PFSK-1 (cell line): ENCODE measurements at regions not wholly inside any gene's neighbourhood (a gene's known extent, or its start where the extent isn't known, plus 50 kb on each side); places are given as distances from the start of the nearest gene placed in this dataset.

Experiments
- FOXP2 ChIP-seq: optimal IDR thresholded peaks from 2 replicates; pipeline ENCODE3; 2011; ENCODE audit warnings: borderline replicate concordance, control low read depth, inconsistent platforms; ENCODE audit not compliant: insufficient read depth; ENCODE audit errors: extremely low read length, extremely low read depth
- POLR2AphosphoS5 ChIP-seq: IDR thresholded peaks from 2 replicates; pipeline ENCODE4 v1.6.1; 2012; ENCODE audit warnings: low read depth, mild to moderate bottlenecking, control low read depth, low read length, moderate library complexity
- REST ChIP-seq, 2 experiments: IDR thresholded peaks; 2 replicates each; pipeline versions ENCODE4 v1.6.1 to v1.8.0; 2011 to 2012; ENCODE audit warnings: low read depth in 2 of 2, low read length in 2 of 2, control low read depth in 1 of 2, inconsistent platforms in 1 of 2, mild to moderate bottlenecking in 1 of 2, moderate library complexity in 1 of 2; ENCODE audit not compliant: insufficient read depth in 1 of 2
- SIN3A ChIP-seq: IDR thresholded peaks from 2 replicates; pipeline ENCODE4 v1.6.1; 2012; ENCODE audit warnings: mild to moderate bottlenecking, low read length, moderate library complexity, borderline replicate concordance; ENCODE audit not compliant: insufficient read depth
- TAF1 ChIP-seq: IDR thresholded peaks from 2 replicates; pipeline ENCODE4 v1.6.1; 2012; ENCODE audit warnings: low read length, control low read depth, borderline replicate concordance; ENCODE audit not compliant: insufficient read depth

DNA sequence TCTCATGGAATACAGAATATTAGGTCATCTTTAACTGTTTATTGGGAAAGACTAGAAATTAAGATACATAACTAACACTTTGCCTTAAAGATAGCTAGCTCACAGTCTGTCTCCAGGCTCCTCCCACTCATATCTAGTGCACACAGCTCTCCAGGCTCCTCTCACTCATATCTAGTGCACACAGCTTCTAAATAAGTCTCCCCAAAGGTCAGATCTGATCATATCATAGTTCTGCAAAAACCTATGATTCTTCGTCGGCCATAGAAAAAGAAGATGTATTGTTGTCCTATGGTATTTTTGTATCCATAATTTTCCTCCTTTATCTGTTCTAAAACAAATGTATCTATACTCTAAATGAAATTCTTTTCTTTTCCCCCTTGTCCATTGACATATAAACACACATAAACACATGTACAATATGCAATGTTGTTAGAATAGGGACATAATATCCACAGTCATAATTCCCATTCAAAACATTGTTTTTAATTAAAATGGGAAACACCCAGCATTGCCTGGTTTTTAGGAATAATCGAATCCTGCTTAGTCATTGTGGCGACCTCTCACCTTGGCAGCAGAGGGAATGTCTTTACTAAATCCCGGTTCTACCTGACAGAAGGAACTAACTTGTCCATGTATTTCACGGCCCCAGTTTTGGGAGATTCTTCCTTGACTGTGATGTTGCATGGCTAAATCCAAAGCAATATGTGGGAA, 1282.0 kb downstream of the PCDH7 start:
- no peak for TF ChIP-seq REST (IDR thresholded peaks at IDR 0.05; ENCODE audit: insufficient read depth in 1 of 2, low read depth in 2 of 2, low read length in 2 of 2)

GRCh38 chr4:32003548-32003947, 1283.4 kb downstream of the PCDH7 start:
- TF ChIP-seq FOXP2, result no peak

- TF ChIP-seq REST (IDR thresholded peaks at IDR 0.05; ENCODE audit: insufficient read depth in 1 of 2, low read depth in 2 of 2, low read length in 2 of 2) (no peak), SIN3A (no peak), FOXP2 (no peak), POLR2AphosphoS5 (no peak)
These were observed 1290.1 kb downstream of the PCDH7 start for GRCh38 chr4:32010221-32010620.

GRCh38 chr4:32022071-32022470, 1301.9 kb downstream of the PCDH7 start:
- TF ChIP-seq SIN3A, result no peak
- TF ChIP-seq TAF1, result no peak
- TF ChIP-seq REST (IDR thresholded peaks at IDR 0.05; ENCODE audit: insufficient read depth in 1 of 2, low read depth in 2 of 2, low read length in 2 of 2), result no peak
- no peak for TF ChIP-seq POLR2AphosphoS5
- TF ChIP-seq FOXP2, result no peak

DNA sequence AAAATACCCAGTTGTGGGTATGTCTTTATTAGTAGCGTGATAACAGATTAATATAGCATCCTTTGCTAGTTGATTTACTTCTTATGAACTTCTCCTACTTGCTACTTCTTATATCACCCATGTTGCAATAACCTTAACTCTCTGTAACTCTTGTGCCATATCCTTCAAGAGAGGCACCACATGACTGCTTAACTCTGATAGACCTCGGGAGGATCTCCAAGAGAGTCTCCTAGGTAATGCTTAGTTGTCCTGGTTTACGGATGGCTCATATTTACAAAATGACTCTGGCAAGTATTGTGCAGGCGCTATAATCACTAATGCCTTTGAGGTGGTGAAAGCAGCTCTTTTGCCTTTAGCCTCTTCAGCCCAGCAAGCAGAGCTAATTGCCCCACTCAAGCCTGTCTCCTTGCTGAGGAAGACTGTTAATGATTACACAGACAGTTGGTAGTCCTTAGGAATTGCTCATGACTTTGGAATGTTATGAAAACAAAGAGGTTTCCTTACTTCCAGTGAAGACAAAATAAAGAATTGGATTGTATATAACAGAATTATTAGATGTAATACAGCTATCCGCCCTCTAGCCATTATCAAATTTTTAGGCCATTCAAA, 1305.8 kb downstream of the PCDH7 start:
- no peak for TF ChIP-seq SIN3A
- TF ChIP-seq TAF1, result no peak
- TF ChIP-seq POLR2AphosphoS5, result no peak
- TF ChIP-seq REST (IDR thresholded peaks at IDR 0.05; ENCODE audit: insufficient read depth in 1 of 2, low read depth in 2 of 2, low read length in 2 of 2), result no peak
- no peak for TF ChIP-seq FOXP2
